ENCODE measurements at regions not wholly inside any gene's neighbourhood (a gene's known extent, or its start where the extent isn't known, plus 50 kb on each side); places are given as distances from the start of the nearest gene placed in this dataset.

GRCh38 chr3:102036017-102036416 lies 186.7 kb downstream of the NFKBIZ start:
- TF ChIP-seq, protein P1, sequence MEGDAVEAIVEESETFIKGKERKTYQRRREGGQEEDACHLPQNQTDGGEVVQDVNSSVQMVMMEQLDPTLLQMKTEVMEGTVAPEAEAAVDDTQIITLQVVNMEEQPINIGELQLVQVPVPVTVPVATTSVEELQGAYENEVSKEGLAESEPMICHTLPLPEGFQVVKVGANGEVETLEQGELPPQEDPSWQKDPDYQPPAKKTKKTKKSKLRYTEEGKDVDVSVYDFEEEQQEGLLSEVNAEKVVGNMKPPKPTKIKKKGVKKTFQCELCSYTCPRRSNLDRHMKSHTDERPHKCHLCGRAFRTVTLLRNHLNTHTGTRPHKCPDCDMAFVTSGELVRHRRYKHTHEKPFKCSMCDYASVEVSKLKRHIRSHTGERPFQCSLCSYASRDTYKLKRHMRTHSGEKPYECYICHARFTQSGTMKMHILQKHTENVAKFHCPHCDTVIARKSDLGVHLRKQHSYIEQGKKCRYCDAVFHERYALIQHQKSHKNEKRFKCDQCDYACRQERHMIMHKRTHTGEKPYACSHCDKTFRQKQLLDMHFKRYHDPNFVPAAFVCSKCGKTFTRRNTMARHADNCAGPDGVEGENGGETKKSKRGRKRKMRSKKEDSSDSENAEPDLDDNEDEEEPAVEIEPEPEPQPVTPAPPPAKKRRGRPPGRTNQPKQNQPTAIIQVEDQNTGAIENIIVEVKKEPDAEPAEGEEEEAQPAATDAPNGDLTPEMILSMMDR (IDR thresholded peaks at IDR 0.05 in 8 of 11, conservative IDR thresholded peaks at IDR 0.05 in 3 of 11), result no peak
- TF ChIP-seq POLR2A (IDR thresholded peaks at IDR 0.05), result no peak

Data from spleen (tissue), 7 donors.